Astrocyte (in vitro differentiated cells and primary cell): ENCODE measurements at regions not wholly inside any gene's neighbourhood (a gene's known extent, or its start where the extent isn't known, plus 50 kb on each side); places are given as distances from the start of the nearest gene placed in this dataset.

Experiments used
- DNase-seq: peaks from one replicate; pipeline ENCODE4 v3.0.0-alpha.2; 2010; ENCODE audit warnings: low read depth
- FAIRE-seq: peaks from 2 replicates; lab custom pipeline; 2011; peaks lifted over from hg19 to GRCh38; lab: Jason Lieb, UNC
- H2AFZ ChIP-seq: 2 replicates; pipeline ENCODE4 v1.6.0; 2012; ENCODE audit warnings: low read depth, low read length, inconsistent platforms
- H3K27ac ChIP-seq: 2 replicates; pipeline ENCODE4 v1.5.1; 2011; ENCODE audit warnings: low read depth, low read length, inconsistent platforms
- H3K27me3 ChIP-seq: 2 replicates; pipeline ENCODE4 v1.6.0; 2011; ENCODE audit warnings: low read length, inconsistent platforms; ENCODE audit not compliant: insufficient read depth
- H3K36me3 ChIP-seq: 2 replicates; pipeline ENCODE4 v1.5.1; 2011; ENCODE audit warnings: low read length, inconsistent platforms; ENCODE audit not compliant: insufficient read depth
- H3K4me1 ChIP-seq: 2 replicates; pipeline ENCODE4 v1.5.1; 2011; ENCODE audit warnings: low read length, inconsistent platforms; ENCODE audit not compliant: insufficient read depth
- H3K4me2 ChIP-seq: 2 replicates; pipeline ENCODE4 v1.6.0; 2012; ENCODE audit warnings: low read length, inconsistent platforms
- H3K4me3 ChIP-seq: 2 replicates; pipeline ENCODE4 v1.5.1; 2011; ENCODE audit warnings: low read depth, mild to moderate bottlenecking, low read length, inconsistent platforms; ENCODE audit not compliant: insufficient read depth
- H3K79me2 ChIP-seq: 2 replicates; pipeline ENCODE4 v1.6.0; 2012; ENCODE audit warnings: mild to moderate bottlenecking, low read length, inconsistent platforms; ENCODE audit not compliant: insufficient read depth
- H3K9ac ChIP-seq: 2 replicates; pipeline ENCODE4 v1.6.0; 2012; ENCODE audit warnings: mild to moderate bottlenecking, low read length, inconsistent platforms
- H3K9me3 ChIP-seq: 2 replicates; pipeline ENCODE4 v1.5.1; 2012; ENCODE audit warnings: low read depth, mild to moderate bottlenecking, low read length, inconsistent platforms; ENCODE audit not compliant: insufficient read depth
- H4K20me1 ChIP-seq: 2 replicates; pipeline ENCODE4 v1.6.0; 2012; ENCODE audit warnings: low read length, inconsistent platforms; ENCODE audit not compliant: insufficient read depth
- H3K27ac Mint-ChIP-seq: one replicate; pipeline ENCODE4 v1.8.0; 2021; ENCODE audit warnings: mild to moderate bottlenecking, mixed read lengths; ENCODE audit not compliant: unreplicated experiment
- H3K27me3 Mint-ChIP-seq: one replicate; pipeline ENCODE4 v1.8.0; 2021; ENCODE audit warnings: low read depth, mixed read lengths; ENCODE audit not compliant: unreplicated experiment
- H3K36me3 Mint-ChIP-seq: one replicate; pipeline ENCODE4 v1.8.0; 2021; ENCODE audit warnings: low read depth, mixed read lengths; ENCODE audit not compliant: unreplicated experiment
- H3K4me1 Mint-ChIP-seq: one replicate; pipeline ENCODE4 v1.8.0; 2021; ENCODE audit warnings: low read depth, mixed read lengths; ENCODE audit not compliant: unreplicated experiment
- H3K4me3 Mint-ChIP-seq: one replicate; pipeline ENCODE4 v1.8.0; 2021; ENCODE audit warnings: mild to moderate bottlenecking, moderate library complexity, mixed read lengths; ENCODE audit not compliant: unreplicated experiment
- H3K9me3 Mint-ChIP-seq: one replicate; pipeline ENCODE4 v1.8.0; 2021; ENCODE audit warnings: mild to moderate bottlenecking, mixed read lengths; ENCODE audit not compliant: unreplicated experiment
- CTCF ChIP-seq: IDR thresholded peaks from 2 replicates; pipeline ENCODE4 v1.5.1; 2011; ENCODE audit warnings: low read depth, mild to moderate bottlenecking, inconsistent platforms, low read length, moderate library complexity; ENCODE audit not compliant: insufficient read depth
- EZH2 ChIP-seq: IDR thresholded peaks from 2 replicates; pipeline ENCODE4 v1.6.1; 2012; ENCODE audit warnings: mild to moderate bottlenecking, low read length, inconsistent platforms; ENCODE audit not compliant: insufficient read depth

GRCh38 chr2:80858965-80859364, 554.4 kb upstream of the LRRTM1 start:
- Histone ChIP-seq H3K9me3 (peaks cover 3% of the 10 kb centered on the region), H4K20me1 (no peaks in the 10 kb centered on the region), H3K9ac (no peak overlapping the region), H3K4me3 (no peak overlapping the region), H2AFZ (no peak overlapping the region), H3K27me3 (no peaks in the 10 kb centered on the region), H3K79me2 (no peaks in the 10 kb centered on the region), H3K27ac (no peak overlapping the region), H3K36me3 (no peaks in the 10 kb centered on the region), H3K4me2 (no peak overlapping the region), H3K4me1 (no peaks in the 10 kb centered on the region)
- Mint-ChIP-seq H3K36me3 (no peaks in the 10 kb centered on the region), H3K27me3 (peaks cover 4% of the 10 kb centered on the region), H3K4me3 (no peak overlapping the region), H3K9me3 (no peaks in the 10 kb centered on the region), H3K27ac (peak overlapping the region; percentile 27), H3K4me1 (peaks cover 10% of the 10 kb centered on the region)
- TF ChIP-seq CTCF: no peak
- no peak for TF ChIP-seq EZH2
- FAIRE-seq (no peak), DNase-seq (no peak)

GRCh38 chr2:80856227-80856626, 551.7 kb upstream of the LRRTM1 start:
- Histone ChIP-seq H4K20me1 (no peaks in the 10 kb centered on the region), H3K79me2 (no peaks in the 10 kb centered on the region), H3K9me3 (no peaks in the 10 kb centered on the region), H3K36me3 (no peaks in the 10 kb centered on the region), H2AFZ (no peak overlapping the region), H3K4me1 (no peaks in the 10 kb centered on the region), H3K27ac (no peak overlapping the region), H3K9ac (no peak overlapping the region), H3K27me3 (no peaks in the 10 kb centered on the region), H3K4me2 (no peak overlapping the region), H3K4me3 (no peak overlapping the region)
- H3K4me1 Mint-ChIP-seq: peaks cover 10% of the 10 kb centered on the region
- H3K36me3 Mint-ChIP-seq: no peaks in the 10 kb centered on the region
- no peak for TF ChIP-seq CTCF
- no peak for TF ChIP-seq EZH2
- H3K4me3 Mint-ChIP-seq: no peak overlapping the region
- FAIRE-seq (no peak), DNase-seq (no peak)
- no peaks in the 10 kb centered on the region for H3K9me3 Mint-ChIP-seq
- no peak overlapping the region for H3K27ac Mint-ChIP-seq
- no peaks in the 10 kb centered on the region for H3K27me3 Mint-ChIP-seq

- H3K9me3 Mint-ChIP-seq: no peaks in the 10 kb centered on the region
- Histone ChIP-seq H3K27ac (no peak overlapping the region), H3K27me3 (no peaks in the 10 kb centered on the region), H4K20me1 (no peaks in the 10 kb centered on the region), H3K4me1 (no peaks in the 10 kb centered on the region), H3K79me2 (no peaks in the 10 kb centered on the region), H3K4me2 (no peak overlapping the region), H3K9me3 (no peaks in the 10 kb centered on the region), H3K4me3 (no peak overlapping the region), H3K36me3 (no peaks in the 10 kb centered on the region), H3K9ac (no peak overlapping the region), H2AFZ (no peak overlapping the region)
- peaks cover 10% of the 10 kb centered on the region for H3K4me1 Mint-ChIP-seq
- TF ChIP-seq EZH2 (no peak), CTCF (no peak)
- H3K27me3 Mint-ChIP-seq: no peaks in the 10 kb centered on the region
- DNase-seq (no peak), FAIRE-seq (no peak)
- H3K36me3 Mint-ChIP-seq: no peaks in the 10 kb centered on the region
- no peak overlapping the region for H3K4me3 Mint-ChIP-seq
- no peak overlapping the region for H3K27ac Mint-ChIP-seq
Observed at GRCh38 chr2:80854831-80855230, 550.3 kb upstream of the LRRTM1 start.
